ENCODE measurements at regions not wholly inside any gene's neighbourhood (a gene's known extent, or its start where the extent isn't known, plus 50 kb on each side); places are given as distances from the start of the nearest gene placed in this dataset.

GRCh38 chr3:104742044-104742443, 624.7 kb upstream of the ALCAM start:
- no peak for DNase-seq (ENCODE audit: extremely low spot score)
- ChIA-PET CTCF (no interaction called here), POLR2A (no interaction called here)
- peak; percentile 75 for TF ChIP-seq ELF4 (IDR thresholded peaks at IDR 0.05)
- no peak for TF ChIP-seq PKNOX1 (IDR thresholded peaks at IDR 0.05)

GRCh38 chr3:104745313-104745712, 621.4 kb upstream of the ALCAM start:
- no peak for DNase-seq (ENCODE audit: extremely low spot score)
- CTCF ChIA-PET, result no interaction called here
- POLR2A ChIA-PET, result no interaction called here
- TF ChIP-seq CTBP1 (IDR thresholded peaks at IDR 0.05; ENCODE audit: borderline replicate concordance), result no peak
- TF ChIP-seq ARNT (IDR thresholded peaks at IDR 0.05), result no peak
- TF ChIP-seq FOXA1 (IDR thresholded peaks at IDR 0.05), result no peak
- no peak for TF ChIP-seq LEF1 (IDR thresholded peaks at IDR 0.05; ENCODE audit: borderline replicate concordance)
- no peak for TF ChIP-seq FOXK2 (IDR thresholded peaks at IDR 0.05)
- TF ChIP-seq ELF4 (IDR thresholded peaks at IDR 0.05), result no peak
- no peak for TF ChIP-seq HDGF (IDR thresholded peaks at IDR 0.05; ENCODE audit: borderline replicate concordance)
- no peak for TF ChIP-seq TARDBP (IDR thresholded peaks at IDR 0.05)
- TF ChIP-seq FOXM1 (IDR thresholded peaks at IDR 0.05; ENCODE audit: borderline replicate concordance), result no peak
- TF ChIP-seq PKNOX1 (IDR thresholded peaks at IDR 0.05), result no peak
- TF ChIP-seq ZNF384 (IDR thresholded peaks at IDR 0.05), result no peak
- no peak for TF ChIP-seq NFRKB (IDR thresholded peaks at IDR 0.05)
- TF ChIP-seq SP1 (IDR thresholded peaks at IDR 0.05), result no peak
- TF ChIP-seq SUZ12 (IDR thresholded peaks at IDR 0.05), result no peak
- no peak for TF ChIP-seq BHLHE40 (IDR thresholded peaks at IDR 0.05; ENCODE audit: borderline replicate concordance)
- TF ChIP-seq L3MBTL2 (conservative IDR thresholded peaks at IDR 0.05), result no peak

GRCh38 chr3:104746056-104746455, 620.7 kb upstream of the ALCAM start:
- DNase-seq (ENCODE audit: extremely low spot score), result no peak
- no peak for TF ChIP-seq TARDBP (IDR thresholded peaks at IDR 0.05)
- TF ChIP-seq FOXA1 (IDR thresholded peaks at IDR 0.05), result no peak
- TF ChIP-seq ZNF384 (IDR thresholded peaks at IDR 0.05), result no peak
- no peak for TF ChIP-seq LEF1 (IDR thresholded peaks at IDR 0.05; ENCODE audit: borderline replicate concordance)
- no peak for TF ChIP-seq PKNOX1 (IDR thresholded peaks at IDR 0.05)
- no peak for TF ChIP-seq ARNT (IDR thresholded peaks at IDR 0.05)
- TF ChIP-seq HDGF (IDR thresholded peaks at IDR 0.05; ENCODE audit: borderline replicate concordance), result no peak
- TF ChIP-seq L3MBTL2 (conservative IDR thresholded peaks at IDR 0.05), result no peak
- no peak for TF ChIP-seq BHLHE40 (IDR thresholded peaks at IDR 0.05; ENCODE audit: borderline replicate concordance)
- TF ChIP-seq ELF4 (IDR thresholded peaks at IDR 0.05), result no peak
- TF ChIP-seq FOXK2 (IDR thresholded peaks at IDR 0.05), result no peak
- TF ChIP-seq SUZ12 (IDR thresholded peaks at IDR 0.05), result no peak
- TF ChIP-seq NFRKB (IDR thresholded peaks at IDR 0.05), result no peak
- TF ChIP-seq FOXM1 (IDR thresholded peaks at IDR 0.05; ENCODE audit: borderline replicate concordance), result no peak
- no peak for TF ChIP-seq CTBP1 (IDR thresholded peaks at IDR 0.05; ENCODE audit: borderline replicate concordance)
- ChIA-PET POLR2A (no interaction called here), CTCF (no interaction called here)

- DNase-seq (ENCODE audit: extremely low spot score), result no peak
- CTCF ChIA-PET, result no interaction called here
- no peak for TF ChIP-seq LEF1 (IDR thresholded peaks at IDR 0.05; ENCODE audit: borderline replicate concordance)
- TF ChIP-seq SP1 (IDR thresholded peaks at IDR 0.05), result no peak
- no peak for TF ChIP-seq ELF4 (IDR thresholded peaks at IDR 0.05)
- TF ChIP-seq TARDBP (IDR thresholded peaks at IDR 0.05), result no peak
- no peak for TF ChIP-seq FOXA1 (IDR thresholded peaks at IDR 0.05)
- no peak for TF ChIP-seq ZNF384 (IDR thresholded peaks at IDR 0.05)
- TF ChIP-seq CTBP1 (IDR thresholded peaks at IDR 0.05; ENCODE audit: borderline replicate concordance), result no peak
- no peak for TF ChIP-seq FOXM1 (IDR thresholded peaks at IDR 0.05; ENCODE audit: borderline replicate concordance)
- no peak for TF ChIP-seq NFRKB (IDR thresholded peaks at IDR 0.05)
- no peak for TF ChIP-seq FOXK2 (IDR thresholded peaks at IDR 0.05)
- no peak for TF ChIP-seq HDGF (IDR thresholded peaks at IDR 0.05; ENCODE audit: borderline replicate concordance)
- TF ChIP-seq PKNOX1 (IDR thresholded peaks at IDR 0.05), result no peak
- no peak for TF ChIP-seq SUZ12 (IDR thresholded peaks at IDR 0.05)
- no peak for TF ChIP-seq ARNT (IDR thresholded peaks at IDR 0.05)
- no peak for TF ChIP-seq BHLHE40 (IDR thresholded peaks at IDR 0.05; ENCODE audit: borderline replicate concordance)
- no peak for TF ChIP-seq L3MBTL2 (conservative IDR thresholded peaks at IDR 0.05)
- POLR2A ChIA-PET, result no interaction called here
Observed at GRCh38 chr3:104750581-104750980, 616.1 kb upstream of the ALCAM start.

GRCh38 chr3:104755791-104756190, 610.9 kb upstream of the ALCAM start:
- TF ChIP-seq NFRKB (IDR thresholded peaks at IDR 0.05), result no peak
- TF ChIP-seq ELF4 (IDR thresholded peaks at IDR 0.05), result no peak
- TF ChIP-seq PKNOX1 (IDR thresholded peaks at IDR 0.05), result no peak
- no peak for TF ChIP-seq TARDBP (IDR thresholded peaks at IDR 0.05)
- TF ChIP-seq BHLHE40 (IDR thresholded peaks at IDR 0.05; ENCODE audit: borderline replicate concordance), result no peak
- TF ChIP-seq SP1 (IDR thresholded peaks at IDR 0.05), result no peak
- TF ChIP-seq SUZ12 (IDR thresholded peaks at IDR 0.05), result no peak
- TF ChIP-seq CTBP1 (IDR thresholded peaks at IDR 0.05; ENCODE audit: borderline replicate concordance), result no peak
- TF ChIP-seq FOXM1 (IDR thresholded peaks at IDR 0.05; ENCODE audit: borderline replicate concordance), result no peak
- TF ChIP-seq ZNF384 (IDR thresholded peaks at IDR 0.05), result no peak
- no peak for TF ChIP-seq FOXK2 (IDR thresholded peaks at IDR 0.05)
- TF ChIP-seq HDGF (IDR thresholded peaks at IDR 0.05; ENCODE audit: borderline replicate concordance), result no peak
- no peak for TF ChIP-seq LEF1 (IDR thresholded peaks at IDR 0.05; ENCODE audit: borderline replicate concordance)
- POLR2A ChIA-PET, result no interaction called here
- CTCF ChIA-PET, result no interaction called here
- no peak for DNase-seq (ENCODE audit: extremely low spot score)

Data from HEK293T (cell line).